Glutamatergic neuron (in vitro differentiated cells): ENCODE measurements at regions not wholly inside any gene's neighbourhood (a gene's known extent, or its start where the extent isn't known, plus 50 kb on each side); places are given as distances from the start of the nearest gene placed in this dataset.

Source experiments
- DNase-seq: peaks from one replicate; pipeline ENCODE4 v3.0.0; 2022
- H3K27ac Mint-ChIP-seq: one replicate; pipeline ENCODE4 v1.8.0; 2020; ENCODE audit warnings: mild to moderate bottlenecking, mixed read lengths, inconsistent platforms; ENCODE audit not compliant: unreplicated experiment
- H3K27me3 Mint-ChIP-seq: one replicate; pipeline ENCODE4 v1.8.0; 2020; ENCODE audit warnings: mild to moderate bottlenecking, moderate library complexity, mixed read lengths, inconsistent platforms; ENCODE audit not compliant: unreplicated experiment
- H3K36me3 Mint-ChIP-seq: one replicate; pipeline ENCODE4 v1.8.0; 2020; ENCODE audit warnings: mild to moderate bottlenecking, mixed read lengths, inconsistent platforms; ENCODE audit not compliant: unreplicated experiment
- H3K4me1 Mint-ChIP-seq: one replicate; pipeline ENCODE4 v1.8.0; 2020; ENCODE audit warnings: mild to moderate bottlenecking, low read depth, mixed read lengths, inconsistent platforms; ENCODE audit not compliant: unreplicated experiment
- H3K4me3 Mint-ChIP-seq: one replicate; pipeline ENCODE4 v1.8.0; 2020; ENCODE audit warnings: mild to moderate bottlenecking, mixed read lengths, inconsistent platforms; ENCODE audit not compliant: unreplicated experiment
- H3K9me3 Mint-ChIP-seq: one replicate; pipeline ENCODE4 v1.8.0; 2020; ENCODE audit warnings: mild to moderate bottlenecking, moderate library complexity, mixed read lengths, inconsistent platforms; ENCODE audit not compliant: unreplicated experiment
- TF ChIP-seq, protein P1 (sequence below): fragments of 200-600 bp; sonication (generic); IDR thresholded peaks from one replicate; pipeline ENCODE4 v1.5.0; 2021; ENCODE audit not compliant: partially characterized antibody, unreplicated experiment

DNA sequence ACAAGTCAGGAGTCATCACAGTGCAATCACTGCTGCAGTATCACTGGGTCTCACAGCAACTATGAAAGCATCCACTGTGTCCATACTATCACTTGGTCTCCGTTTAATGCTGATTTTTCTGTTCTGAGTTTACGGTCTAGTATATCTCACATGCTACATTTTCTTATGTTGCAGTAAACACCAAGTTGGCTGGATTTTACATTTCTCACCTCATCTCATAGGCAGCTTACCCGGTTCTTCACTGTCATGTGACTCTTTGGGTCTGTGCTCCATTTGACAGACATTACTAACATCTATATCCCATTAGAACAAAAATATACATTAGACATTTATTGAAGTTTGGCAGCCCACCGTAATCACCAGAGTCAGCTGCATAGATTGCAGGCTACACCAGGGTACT lies 115.7 kb upstream of the PRMT8 start:
- TF ChIP-seq, protein P1, sequence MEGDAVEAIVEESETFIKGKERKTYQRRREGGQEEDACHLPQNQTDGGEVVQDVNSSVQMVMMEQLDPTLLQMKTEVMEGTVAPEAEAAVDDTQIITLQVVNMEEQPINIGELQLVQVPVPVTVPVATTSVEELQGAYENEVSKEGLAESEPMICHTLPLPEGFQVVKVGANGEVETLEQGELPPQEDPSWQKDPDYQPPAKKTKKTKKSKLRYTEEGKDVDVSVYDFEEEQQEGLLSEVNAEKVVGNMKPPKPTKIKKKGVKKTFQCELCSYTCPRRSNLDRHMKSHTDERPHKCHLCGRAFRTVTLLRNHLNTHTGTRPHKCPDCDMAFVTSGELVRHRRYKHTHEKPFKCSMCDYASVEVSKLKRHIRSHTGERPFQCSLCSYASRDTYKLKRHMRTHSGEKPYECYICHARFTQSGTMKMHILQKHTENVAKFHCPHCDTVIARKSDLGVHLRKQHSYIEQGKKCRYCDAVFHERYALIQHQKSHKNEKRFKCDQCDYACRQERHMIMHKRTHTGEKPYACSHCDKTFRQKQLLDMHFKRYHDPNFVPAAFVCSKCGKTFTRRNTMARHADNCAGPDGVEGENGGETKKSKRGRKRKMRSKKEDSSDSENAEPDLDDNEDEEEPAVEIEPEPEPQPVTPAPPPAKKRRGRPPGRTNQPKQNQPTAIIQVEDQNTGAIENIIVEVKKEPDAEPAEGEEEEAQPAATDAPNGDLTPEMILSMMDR, result no peak
- H3K27ac Mint-ChIP-seq, result no peak overlapping the region
- H3K27me3 Mint-ChIP-seq, result peaks cover 3% of the 10 kb centered on the region
- peaks cover 7% of the 10 kb centered on the region for H3K4me1 Mint-ChIP-seq
- no peaks in the 10 kb centered on the region for H3K9me3 Mint-ChIP-seq
- H3K36me3 Mint-ChIP-seq, result no peaks in the 10 kb centered on the region
- H3K4me3 Mint-ChIP-seq, result no peak overlapping the region
- no peak for DNase-seq

DNA sequence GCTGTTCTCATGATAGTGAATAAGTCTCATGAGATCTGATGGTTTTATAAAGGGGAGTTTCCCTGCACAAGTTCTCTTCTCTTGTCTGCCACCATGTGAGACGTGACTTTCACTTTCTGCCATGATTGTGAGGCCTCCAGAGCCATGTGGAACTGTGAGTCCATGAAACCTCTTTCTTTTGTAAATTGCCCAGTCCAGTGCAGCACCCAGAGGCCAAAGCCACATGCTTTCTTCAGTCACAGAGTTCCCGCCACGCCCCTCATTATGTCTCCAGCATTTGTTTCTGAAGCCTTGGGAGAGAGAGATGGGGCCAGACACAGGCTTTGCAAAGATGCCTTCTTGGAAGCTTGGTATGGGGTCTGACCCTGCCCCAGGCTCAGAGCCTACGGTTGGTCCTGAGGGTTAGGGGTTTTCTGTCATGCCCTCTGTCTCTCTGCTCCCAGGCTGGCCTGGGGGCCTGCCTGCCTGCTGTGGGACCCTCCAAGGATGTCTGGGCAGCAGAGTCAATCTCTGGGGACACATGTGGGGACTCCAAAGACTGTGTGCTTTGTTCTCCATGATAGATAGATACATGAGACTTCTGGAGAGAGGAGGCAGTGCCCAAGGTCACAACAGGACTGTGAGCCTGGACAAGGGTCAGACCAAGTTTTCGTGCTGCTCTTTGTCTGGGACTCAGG lies 114.1 kb upstream of the PRMT8 start:
- Mint-ChIP-seq H3K4me1 (peaks cover 4% of the 10 kb centered on the region), H3K27ac (no peak overlapping the region)
- DNase-seq, result no peak

GRCh38 chr12:3378655-3379054 lies 112.3 kb upstream of the PRMT8 start:
- Mint-ChIP-seq H3K27ac (no peak overlapping the region), H3K4me1 (peaks cover 4% of the 10 kb centered on the region), H3K9me3 (no peaks in the 10 kb centered on the region), H3K4me3 (no peak overlapping the region), H3K27me3 (peaks cover 3% of the 10 kb centered on the region), H3K36me3 (no peaks in the 10 kb centered on the region)
- TF ChIP-seq, protein P1, result no peak
- no peak for DNase-seq

More for the DNA sequence above, 114.1 kb upstream of the PRMT8 start:
- no peak overlapping the region for H3K4me3 Mint-ChIP-seq
- H3K27me3 Mint-ChIP-seq, result peaks cover 3% of the 10 kb centered on the region
- no peaks in the 10 kb centered on the region for H3K9me3 Mint-ChIP-seq
- no peaks in the 10 kb centered on the region for H3K36me3 Mint-ChIP-seq
- TF ChIP-seq, protein P1, result no peak

DNA sequence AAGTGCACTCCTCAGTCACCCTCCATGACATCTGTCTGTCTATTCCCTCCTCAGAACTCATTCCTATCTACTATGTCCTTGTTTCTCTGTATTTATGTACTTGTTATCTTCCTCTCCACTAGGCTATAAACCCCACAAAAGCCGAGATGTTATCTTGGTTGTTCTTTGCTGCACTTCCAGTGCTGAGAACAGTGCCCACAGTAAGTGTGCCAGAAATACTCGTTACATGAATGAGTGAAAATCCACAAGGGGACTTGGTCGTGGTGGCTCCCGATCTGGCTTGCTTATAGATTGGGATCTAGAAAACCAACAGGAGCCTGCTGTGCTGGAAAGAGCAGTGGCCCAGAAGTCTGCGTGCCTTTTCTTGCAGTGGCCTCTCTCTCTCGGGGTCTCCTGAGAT lies 111.9 kb upstream of the PRMT8 start:
- no peak for DNase-seq
- Mint-ChIP-seq H3K27ac (no peak overlapping the region), H3K4me1 (peaks cover 4% of the 10 kb centered on the region), H3K4me3 (no peak overlapping the region), H3K27me3 (peaks cover 3% of the 10 kb centered on the region), H3K36me3 (no peaks in the 10 kb centered on the region), H3K9me3 (no peaks in the 10 kb centered on the region)
- TF ChIP-seq, protein P1, result no peak

GRCh38 chr12:3380200-3381043 lies 110.6 kb upstream of the PRMT8 start:
- TF ChIP-seq, protein P1, result no peak
- Mint-ChIP-seq H3K4me1 (peaks cover 4% of the 10 kb centered on the region), H3K27me3 (peaks cover 3% of the 10 kb centered on the region), H3K9me3 (no peaks in the 10 kb centered on the region), H3K36me3 (no peaks in the 10 kb centered on the region), H3K4me3 (no peak overlapping the region), H3K27ac (no peak overlapping the region)
- no peak for DNase-seq
